ENCODE measurements at regions not wholly inside any gene's neighbourhood (a gene's known extent, or its start where the extent isn't known, plus 50 kb on each side); places are given as distances from the start of the nearest gene placed in this dataset.

GRCh38 chr1:198860371-198860770, 221.5 kb downstream of the PTPRC start:
- no peak for TF ChIP-seq POLR2AphosphoS5 (IDR thresholded peaks at IDR 0.05)
- no peak for TF ChIP-seq CTCF (IDR thresholded peaks at IDR 0.05)
- TF ChIP-seq POLR2A (IDR thresholded peaks at IDR 0.05): no peak
- TF ChIP-seq EP300 (IDR thresholded peaks at IDR 0.05): no peak

All from upper lobe of left lung (tissue), 4 donors.